GM23338 (cell line): ENCODE measurements at regions not wholly inside any gene's neighbourhood (a gene's known extent, or its start where the extent isn't known, plus 50 kb on each side); places are given as distances from the start of the nearest gene placed in this dataset.

ENCODE experiments used
- ATAC-seq: fragments of 200-7000 bp; cut with Tn5 transposase; 3 replicates; pipeline ENCODE4 v1.9.1; 2020
- DNase-seq: peaks from one replicate; pipeline ENCODE4 v3.0.0-alpha.2; 2015; ENCODE audit warnings: low spot score
- H2AFZ ChIP-seq: fragments of 200-600 bp; sonication (generic); 2 replicates; pipeline ENCODE4 v1.8.0; 2016; ENCODE audit warnings: antibody characterized with exemption, mild to moderate bottlenecking, moderate library complexity
- H3F3A ChIP-seq: fragments of 200-600 bp; sonication (generic); replicated peaks from 2 replicates; pipeline ENCODE4 v1.8.0; 2017; ENCODE audit warnings: antibody characterized with exemption, mixed run types, low read depth
- H3K27ac ChIP-seq: fragments of 200-600 bp; sonication (generic); 2 replicates; pipeline ENCODE4 v1.6.1; 2016; ENCODE audit warnings: low read depth
- H3K27me3 ChIP-seq: fragments of 200-600 bp; sonication (generic); 2 replicates; pipeline ENCODE4 v1.8.0; 2016; ENCODE audit warnings: mild to moderate bottlenecking, mixed run types, moderate library complexity; ENCODE audit not compliant: insufficient read depth
- H3K36me3 ChIP-seq: fragments of 200-600 bp; sonication (generic); 2 replicates; pipeline ENCODE4 v1.8.0; 2016; ENCODE audit warnings: mild to moderate bottlenecking; ENCODE audit not compliant: insufficient read depth
- H3K4me1 ChIP-seq: fragments of 200-600 bp; sonication (generic); 2 replicates; pipeline ENCODE4 v1.8.0; 2016; ENCODE audit warnings: mild to moderate bottlenecking, moderate library complexity; ENCODE audit not compliant: insufficient read depth
- H3K4me2 ChIP-seq: fragments of 200-600 bp; sonication (generic); 2 replicates; pipeline ENCODE4 v1.7.1; 2017; ENCODE audit warnings: mixed run types
- H3K4me3 ChIP-seq: fragments of 200-600 bp; sonication (generic); 2 replicates; pipeline ENCODE4 v1.6.1; 2016; ENCODE audit warnings: mixed run types
- H3K79me2 ChIP-seq: fragments of 200-600 bp; sonication (generic); replicated peaks from 2 replicates; pipeline ENCODE4 v1.8.0; 2017; ENCODE audit warnings: mild to moderate bottlenecking; ENCODE audit not compliant: insufficient read depth
- H3K9me2 ChIP-seq: fragments of 200-600 bp; sonication (generic); 2 replicates; pipeline ENCODE4 v1.8.0; 2017; ENCODE audit not compliant: insufficient read depth
- H4K20me1 ChIP-seq: fragments of 200-600 bp; sonication (generic); replicated peaks from 2 replicates; pipeline ENCODE4 v1.8.0; 2017; ENCODE audit warnings: mild to moderate bottlenecking; ENCODE audit not compliant: insufficient read depth
- H3K27ac Mint-ChIP-seq: 2 replicates; pipeline ENCODE4 v1.8.0; 2020; ENCODE audit warnings: inconsistent platforms, mild to moderate bottlenecking, moderate library complexity, mixed read lengths
- H3K27me3 Mint-ChIP-seq: 3 replicates; pipeline ENCODE4 v1.8.0; 2022; ENCODE audit warnings: low read depth, mild to moderate bottlenecking, moderate library complexity, mixed read lengths, inconsistent platforms; ENCODE audit not compliant: insufficient read depth, poor library complexity
- H3K36me3 Mint-ChIP-seq: 3 replicates; pipeline ENCODE4 v1.8.0; 2021; ENCODE audit warnings: low read depth, mild to moderate bottlenecking, inconsistent platforms, moderate library complexity, mixed read lengths
- H3K4me1 Mint-ChIP-seq: 3 replicates; pipeline ENCODE4 v1.8.0; 2020; ENCODE audit warnings: mild to moderate bottlenecking, inconsistent platforms, mixed read lengths
- H3K4me3 Mint-ChIP-seq: 3 replicates; pipeline ENCODE4 v1.8.0; 2021; ENCODE audit warnings: moderate library complexity, mild to moderate bottlenecking, inconsistent platforms, mixed read lengths
- H3K9me3 Mint-ChIP-seq: 3 replicates; pipeline ENCODE4 v1.8.0; 2020; ENCODE audit warnings: moderate library complexity, mild to moderate bottlenecking, inconsistent platforms, mixed read lengths
- POLR2AphosphoS5 ChIP-seq: IDR thresholded peaks from 2 replicates; pipeline ENCODE4 v1.6.1; 2016; ENCODE audit warnings: antibody characterized with exemption, low read depth
- TF ChIP-seq, protein P1 (sequence below): fragments of 250-450 bp; sonication (Bioruptor Pico); IDR thresholded peaks from 2 replicates; pipeline ENCODE4 v1.5.0; 2020; ENCODE audit warnings: mild to moderate bottlenecking, moderate library complexity
- TF ChIP-seq, protein P2 (sequence below): IDR thresholded peaks from one replicate; pipeline ENCODE4 v1.6.1; 2018; ENCODE audit warnings: antibody characterized with exemption; ENCODE audit not compliant: unreplicated experiment
- TF ChIP-seq, protein P3 (sequence below), 2 experiments: fragments of 200-600 bp in 1 of 2; sonication (generic) in 1 of 2; conservative IDR thresholded peaks; 2 replicates each; pipeline versions ENCODE4 v1.5.1 to v1.6.1; 2016 to 2017; ENCODE audit warnings: antibody characterized with exemption in 2 of 2, low read depth in 2 of 2, mild to moderate bottlenecking in 2 of 2, moderate library complexity in 1 of 2

DNA sequence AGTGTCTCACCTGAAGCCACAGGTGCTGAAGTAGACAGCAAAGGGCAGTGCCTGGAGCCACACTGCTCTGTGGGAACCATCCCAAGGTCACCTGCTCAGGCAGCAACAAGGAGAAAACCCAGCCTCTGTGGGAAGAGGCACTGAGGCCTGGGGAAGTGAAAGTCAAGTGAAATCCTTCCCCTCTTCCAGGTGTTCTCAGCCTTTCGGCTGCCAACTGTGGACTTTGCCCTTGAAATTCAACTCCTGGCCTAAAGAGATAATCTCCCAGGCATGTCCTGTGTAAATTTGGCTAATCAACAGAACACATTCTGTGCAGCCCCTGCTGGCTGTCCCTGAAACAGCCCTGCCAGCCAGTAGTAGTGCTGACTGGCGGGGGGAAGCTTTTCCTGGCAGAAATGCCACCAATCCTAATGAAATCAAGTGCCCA lies 112.1 kb downstream of the RPL27A start:
- H3K4me3 Mint-ChIP-seq: no peak overlapping the region

DNA sequence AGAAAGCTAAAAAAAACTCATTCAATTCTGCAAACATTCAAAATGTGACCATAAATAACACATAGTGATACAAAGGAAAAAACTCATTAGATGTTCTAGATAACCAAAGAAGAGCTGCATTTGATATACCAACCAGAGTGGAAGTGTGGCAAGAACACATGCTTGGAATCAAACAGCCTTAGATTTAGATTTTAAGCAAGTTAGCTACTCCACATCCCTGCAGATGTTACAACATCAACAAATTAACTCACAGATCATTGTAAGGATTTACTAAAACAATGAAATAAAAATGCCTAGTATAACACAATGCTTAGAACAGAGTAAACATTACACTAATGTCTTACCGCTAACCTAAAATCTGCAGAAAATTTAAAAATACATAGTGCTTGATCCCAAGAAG lies 114.0 kb upstream of the AKIP1 start:
- Histone ChIP-seq H4K20me1 (no peaks in the 10 kb centered on the region), H3K27ac (no peak overlapping the region), H2AFZ (no peak overlapping the region), H3F3A (no peaks in the 10 kb centered on the region), H3K36me3 (no peaks in the 10 kb centered on the region), H3K4me2 (no peak overlapping the region), H3K27me3 (no peaks in the 10 kb centered on the region), H3K4me3 (no peak overlapping the region), H3K4me1 (no peaks in the 10 kb centered on the region; the same call in none of the 2 replicates), H3K79me2 (no peaks in the 10 kb centered on the region), H3K9me2 (no peaks in the 10 kb centered on the region; the same call in 1 of the 2 replicates)
- no peak for ATAC-seq
- TF ChIP-seq, protein P1, sequence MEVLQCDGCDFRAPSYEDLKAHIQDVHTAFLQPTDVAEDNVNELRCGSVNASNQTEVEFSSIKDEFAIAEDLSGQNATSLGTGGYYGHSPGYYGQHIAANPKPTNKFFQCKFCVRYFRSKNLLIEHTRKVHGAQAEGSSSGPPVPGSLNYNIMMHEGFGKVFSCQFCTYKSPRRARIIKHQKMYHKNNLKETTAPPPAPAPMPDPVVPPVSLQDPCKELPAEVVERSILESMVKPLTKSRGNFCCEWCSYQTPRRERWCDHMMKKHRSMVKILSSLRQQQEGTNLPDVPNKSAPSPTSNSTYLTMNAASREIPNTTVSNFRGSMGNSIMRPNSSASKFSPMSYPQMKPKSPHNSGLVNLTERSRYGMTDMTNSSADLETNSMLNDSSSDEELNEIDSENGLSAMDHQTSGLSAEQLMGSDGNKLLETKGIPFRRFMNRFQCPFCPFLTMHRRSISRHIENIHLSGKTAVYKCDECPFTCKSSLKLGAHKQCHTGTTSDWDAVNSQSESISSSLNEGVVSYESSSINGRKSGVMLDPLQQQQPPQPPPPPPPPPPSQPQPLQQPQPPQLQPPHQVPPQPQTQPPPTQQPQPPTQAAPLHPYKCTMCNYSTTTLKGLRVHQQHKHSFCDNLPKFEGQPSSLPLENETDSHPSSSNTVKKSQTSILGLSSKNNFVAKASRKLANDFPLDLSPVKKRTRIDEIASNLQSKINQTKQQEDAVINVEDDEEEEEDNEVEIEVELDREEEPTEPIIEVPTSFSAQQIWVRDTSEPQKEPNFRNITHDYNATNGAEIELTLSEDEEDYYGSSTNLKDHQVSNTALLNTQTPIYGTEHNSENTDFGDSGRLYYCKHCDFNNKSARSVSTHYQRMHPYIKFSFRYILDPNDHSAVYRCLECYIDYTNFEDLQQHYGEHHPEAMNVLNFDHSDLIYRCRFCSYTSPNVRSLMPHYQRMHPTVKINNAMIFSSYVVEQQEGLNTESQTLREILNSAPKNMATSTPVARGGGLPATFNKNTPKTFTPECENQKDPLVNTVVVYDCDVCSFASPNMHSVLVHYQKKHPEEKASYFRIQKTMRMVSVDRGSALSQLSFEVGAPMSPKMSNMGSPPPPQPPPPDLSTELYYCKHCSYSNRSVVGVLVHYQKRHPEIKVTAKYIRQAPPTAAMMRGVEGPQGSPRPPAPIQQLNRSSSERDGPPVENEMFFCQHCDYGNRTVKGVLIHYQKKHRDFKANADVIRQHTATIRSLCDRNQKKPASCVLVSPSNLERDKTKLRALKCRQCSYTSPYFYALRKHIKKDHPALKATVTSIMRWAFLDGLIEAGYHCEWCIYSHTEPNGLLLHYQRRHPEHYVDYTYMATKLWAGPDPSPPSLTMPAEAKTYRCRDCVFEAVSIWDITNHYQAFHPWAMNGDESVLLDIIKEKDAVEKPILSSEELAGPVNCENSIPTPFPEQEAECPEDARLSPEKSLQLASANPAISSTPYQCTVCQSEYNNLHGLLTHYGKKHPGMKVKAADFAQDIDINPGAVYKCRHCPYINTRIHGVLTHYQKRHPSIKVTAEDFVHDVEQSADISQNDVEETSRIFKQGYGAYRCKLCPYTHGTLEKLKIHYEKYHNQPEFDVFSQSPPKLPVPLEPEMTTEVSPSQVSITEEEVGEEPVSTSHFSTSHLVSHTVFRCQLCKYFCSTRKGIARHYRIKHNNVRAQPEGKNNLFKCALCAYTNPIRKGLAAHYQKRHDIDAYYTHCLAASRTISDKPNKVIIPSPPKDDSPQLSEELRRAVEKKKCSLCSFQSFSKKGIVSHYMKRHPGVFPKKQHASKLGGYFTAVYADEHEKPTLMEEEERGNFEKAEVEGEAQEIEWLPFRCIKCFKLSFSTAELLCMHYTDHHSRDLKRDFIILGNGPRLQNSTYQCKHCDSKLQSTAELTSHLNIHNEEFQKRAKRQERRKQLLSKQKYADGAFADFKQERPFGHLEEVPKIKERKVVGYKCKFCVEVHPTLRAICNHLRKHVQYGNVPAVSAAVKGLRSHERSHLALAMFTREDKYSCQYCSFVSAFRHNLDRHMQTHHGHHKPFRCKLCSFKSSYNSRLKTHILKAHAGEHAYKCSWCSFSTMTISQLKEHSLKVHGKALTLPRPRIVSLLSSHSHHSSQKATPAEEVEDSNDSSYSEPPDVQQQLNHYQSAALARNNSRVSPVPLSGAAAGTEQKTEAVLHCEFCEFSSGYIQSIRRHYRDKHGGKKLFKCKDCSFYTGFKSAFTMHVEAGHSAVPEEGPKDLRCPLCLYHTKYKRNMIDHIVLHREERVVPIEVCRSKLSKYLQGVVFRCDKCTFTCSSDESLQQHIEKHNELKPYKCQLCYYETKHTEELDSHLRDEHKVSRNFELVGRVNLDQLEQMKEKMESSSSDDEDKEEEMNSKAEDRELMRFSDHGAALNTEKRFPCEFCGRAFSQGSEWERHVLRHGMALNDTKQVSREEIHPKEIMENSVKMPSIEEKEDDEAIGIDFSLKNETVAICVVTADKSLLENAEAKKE (CRISPR knock-in tag): no peak
- TF ChIP-seq POLR2AphosphoS5: no peak
- Mint-ChIP-seq H3K27me3 (peaks cover 3% of the 10 kb centered on the region), H3K27ac (no peak overlapping the region), H3K36me3 (no peaks in the 10 kb centered on the region), H3K4me3 (no peak overlapping the region), H3K9me3 (no peaks in the 10 kb centered on the region), H3K4me1 (peaks cover 17% of the 10 kb centered on the region)
- DNase-seq: no peak

More for the DNA sequence above, 112.1 kb downstream of the RPL27A start:
- H3K4me1 Mint-ChIP-seq: peaks cover 21% of the 10 kb centered on the region
- Histone ChIP-seq H2AFZ (no peak overlapping the region), H3K4me3 (no peak overlapping the region), H3K36me3 (no peaks in the 10 kb centered on the region), H3K27ac (no peak overlapping the region), H3F3A (no peaks in the 10 kb centered on the region), H3K9me2 (no peaks in the 10 kb centered on the region; the same call in 1 of the 2 replicates), H3K4me1 (no peaks in the 10 kb centered on the region; the same call in none of the 2 replicates), H4K20me1 (no peaks in the 10 kb centered on the region), H3K27me3 (no peaks in the 10 kb centered on the region), H3K4me2 (no peak overlapping the region), H3K79me2 (no peaks in the 10 kb centered on the region)
- TF ChIP-seq, protein P2, sequence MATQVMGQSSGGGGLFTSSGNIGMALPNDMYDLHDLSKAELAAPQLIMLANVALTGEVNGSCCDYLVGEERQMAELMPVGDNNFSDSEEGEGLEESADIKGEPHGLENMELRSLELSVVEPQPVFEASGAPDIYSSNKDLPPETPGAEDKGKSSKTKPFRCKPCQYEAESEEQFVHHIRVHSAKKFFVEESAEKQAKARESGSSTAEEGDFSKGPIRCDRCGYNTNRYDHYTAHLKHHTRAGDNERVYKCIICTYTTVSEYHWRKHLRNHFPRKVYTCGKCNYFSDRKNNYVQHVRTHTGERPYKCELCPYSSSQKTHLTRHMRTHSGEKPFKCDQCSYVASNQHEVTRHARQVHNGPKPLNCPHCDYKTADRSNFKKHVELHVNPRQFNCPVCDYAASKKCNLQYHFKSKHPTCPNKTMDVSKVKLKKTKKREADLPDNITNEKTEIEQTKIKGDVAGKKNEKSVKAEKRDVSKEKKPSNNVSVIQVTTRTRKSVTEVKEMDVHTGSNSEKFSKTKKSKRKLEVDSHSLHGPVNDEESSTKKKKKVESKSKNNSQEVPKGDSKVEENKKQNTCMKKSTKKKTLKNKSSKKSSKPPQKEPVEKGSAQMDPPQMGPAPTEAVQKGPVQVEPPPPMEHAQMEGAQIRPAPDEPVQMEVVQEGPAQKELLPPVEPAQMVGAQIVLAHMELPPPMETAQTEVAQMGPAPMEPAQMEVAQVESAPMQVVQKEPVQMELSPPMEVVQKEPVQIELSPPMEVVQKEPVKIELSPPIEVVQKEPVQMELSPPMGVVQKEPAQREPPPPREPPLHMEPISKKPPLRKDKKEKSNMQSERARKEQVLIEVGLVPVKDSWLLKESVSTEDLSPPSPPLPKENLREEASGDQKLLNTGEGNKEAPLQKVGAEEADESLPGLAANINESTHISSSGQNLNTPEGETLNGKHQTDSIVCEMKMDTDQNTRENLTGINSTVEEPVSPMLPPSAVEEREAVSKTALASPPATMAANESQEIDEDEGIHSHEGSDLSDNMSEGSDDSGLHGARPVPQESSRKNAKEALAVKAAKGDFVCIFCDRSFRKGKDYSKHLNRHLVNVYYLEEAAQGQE: no peak
- TF ChIP-seq, protein P3, sequence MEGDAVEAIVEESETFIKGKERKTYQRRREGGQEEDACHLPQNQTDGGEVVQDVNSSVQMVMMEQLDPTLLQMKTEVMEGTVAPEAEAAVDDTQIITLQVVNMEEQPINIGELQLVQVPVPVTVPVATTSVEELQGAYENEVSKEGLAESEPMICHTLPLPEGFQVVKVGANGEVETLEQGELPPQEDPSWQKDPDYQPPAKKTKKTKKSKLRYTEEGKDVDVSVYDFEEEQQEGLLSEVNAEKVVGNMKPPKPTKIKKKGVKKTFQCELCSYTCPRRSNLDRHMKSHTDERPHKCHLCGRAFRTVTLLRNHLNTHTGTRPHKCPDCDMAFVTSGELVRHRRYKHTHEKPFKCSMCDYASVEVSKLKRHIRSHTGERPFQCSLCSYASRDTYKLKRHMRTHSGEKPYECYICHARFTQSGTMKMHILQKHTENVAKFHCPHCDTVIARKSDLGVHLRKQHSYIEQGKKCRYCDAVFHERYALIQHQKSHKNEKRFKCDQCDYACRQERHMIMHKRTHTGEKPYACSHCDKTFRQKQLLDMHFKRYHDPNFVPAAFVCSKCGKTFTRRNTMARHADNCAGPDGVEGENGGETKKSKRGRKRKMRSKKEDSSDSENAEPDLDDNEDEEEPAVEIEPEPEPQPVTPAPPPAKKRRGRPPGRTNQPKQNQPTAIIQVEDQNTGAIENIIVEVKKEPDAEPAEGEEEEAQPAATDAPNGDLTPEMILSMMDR (conservative IDR thresholded peaks at IDR 0.05; ENCODE audit: low read depth in 2 of 2): peak; percentile 54 to 66
- ATAC-seq (peak; percentile 94), DNase-seq (peak; percentile 69)
- H3K27me3 Mint-ChIP-seq: peaks cover 3% of the 10 kb centered on the region
- no peaks in the 10 kb centered on the region for H3K9me3 Mint-ChIP-seq
- H3K36me3 Mint-ChIP-seq: no peaks in the 10 kb centered on the region
- H3K27ac Mint-ChIP-seq: 0 out of 2 replicates have a peak overlapping the region, but pooled peaks have one; percentile 32
